HepG2 (cell line): ENCODE measurements at regions not wholly inside any gene's neighbourhood (a gene's known extent, or its start where the extent isn't known, plus 50 kb on each side); places are given as distances from the start of the nearest gene placed in this dataset.
A peak's percentile ranks its signal among the peaks of the same experiment; 100 is the strongest.

Source experiments
- ATAC-seq: fragments of 200-7000 bp; cut with Tn5 transposase; 3 replicates; pipeline ENCODE4 v1.9.1; 2020; ENCODE audit warnings: mild to moderate bottlenecking, moderate library complexity
- BruUV-seq: library from RNA; stranded (reverse); fragments of 400-500 nt; replicated peaks from 2 replicates; lab custom pipeline; 2021; lab: Mats Ljungman, UMichigan
- CTCF ChIA-PET: fragments of 300-600 bp; formaldehyde crosslinking; extraction: SDS; loops from one replicate; lab custom pipeline; 2021; ENCODE audit warnings: low total read pairs, inconsistent platforms, low intra/inter-chr PET ratio; lab: Yijun Ruan, JAX
- POLR2A ChIA-PET: fragments of 350-600 bp; sonication (Branson Sonifier 250); formaldehyde crosslinking; loops from one replicate; lab custom pipeline; 2020; ENCODE audit warnings: antibody characterized with exemption, inconsistent platforms; lab: Yijun Ruan, JAX
- DNase-seq: peaks from one replicate; pipeline ENCODE4 v3.0.0-alpha.2; 2015; ENCODE audit warnings: low spot score
- FAIRE-seq: peaks from 3 replicates; lab custom pipeline; 2011; peaks lifted over from hg19 to GRCh38; lab: Jason Lieb, UNC
- H2AFZ ChIP-seq: one replicate; pipeline ENCODE4 v1.6.1; 2011; ENCODE audit warnings: low read length, inconsistent platforms
- H3K27ac ChIP-seq: fragments of 300-600 bp; 3 replicates; pipeline ENCODE4 v1.8.0; 2011; ENCODE audit warnings: mixed run types, mild to moderate bottlenecking, mixed read lengths, low read length, inconsistent platforms; ENCODE audit not compliant: insufficient read depth; ENCODE audit errors: extremely low read length
- H3K27me3 ChIP-seq, 2 experiments: fragments of 200-600 bp in 1 of 2; 2 replicates in 1 of 2; 3 replicates in 1 of 2; pipeline versions ENCODE4 v1.6.0 to v1.8.0; 2011; ENCODE audit warnings: low read length in 2 of 2, mild to moderate bottlenecking in 2 of 2, moderate library complexity in 2 of 2, inconsistent platforms in 1 of 2; ENCODE audit not compliant: insufficient read depth in 2 of 2, control insufficient read depth in 1 of 2
- H3K36me3 ChIP-seq, 2 experiments: fragments of 200-600 bp in 1 of 2; replicated peaks in 1 of 2; 2 replicates in 1 of 2; 3 replicates in 1 of 2; pipeline versions ENCODE4 v1.5.1 to v1.8.0; 2011; ENCODE audit warnings: low read length in 2 of 2, inconsistent platforms in 1 of 2; ENCODE audit not compliant: insufficient read depth in 2 of 2, control insufficient read depth in 1 of 2
- H3K4me1 ChIP-seq: 2 replicates; pipeline ENCODE4 v1.5.1; 2012; ENCODE audit warnings: low read length, inconsistent platforms; ENCODE audit not compliant: insufficient read depth
- H3K4me2 ChIP-seq: 2 replicates; pipeline ENCODE4 v1.6.0; 2011; ENCODE audit warnings: low read depth, low read length, inconsistent platforms
- H3K4me3 ChIP-seq, 3 experiments: fragments of 200-600 bp in 1 of 3; sonication (generic), shearing (Covaris generic) in 1 of 3; replicated peaks in 1 of 3; 2 replicates each; pipeline ENCODE4 v1.5.1; 2011 to 2016; ENCODE audit warnings: low read length in 3 of 3, inconsistent platforms in 2 of 3, low read depth in 2 of 3, mild to moderate bottlenecking in 2 of 3, control low read depth in 1 of 3, mixed read lengths in 1 of 3; ENCODE audit not compliant: insufficient read depth in 1 of 3
- H3K79me2 ChIP-seq: one replicate; pipeline ENCODE4 v1.6.1; 2011; ENCODE audit warnings: low read length, inconsistent platforms; ENCODE audit not compliant: insufficient read depth
- H3K9ac ChIP-seq: 2 replicates; pipeline ENCODE4 v1.6.0; 2011; ENCODE audit warnings: mild to moderate bottlenecking, low read depth, low read length, inconsistent platforms; ENCODE audit not compliant: insufficient read depth
- H3K9me3 ChIP-seq: 2 replicates; pipeline ENCODE4 v1.5.1; 2012; ENCODE audit warnings: mild to moderate bottlenecking, low read length
- H4K20me1 ChIP-seq: 2 replicates; pipeline ENCODE4 v1.6.0; 2011; ENCODE audit warnings: inconsistent platforms, mild to moderate bottlenecking, low read length, moderate library complexity; ENCODE audit not compliant: insufficient read depth
- HMG20B ChIP-seq: conservative IDR thresholded peaks from 2 replicates; pipeline ENCODE4 v1.6.1; 2016; ENCODE audit warnings: missing genetic modification reagents, missing compliant biosample characterization
- STAG1 ChIP-seq: sonication (generic); formaldehyde crosslinking; IDR thresholded peaks from 2 replicates; pipeline ENCODE4 v1.4.0; 2020; ENCODE audit warnings: missing genetic modification reagents
- ZNF543 ChIP-seq: sonication (generic); formaldehyde crosslinking; IDR thresholded peaks from 2 replicates; pipeline ENCODE4 v1.4.0; 2020; ENCODE audit warnings: mild to moderate bottlenecking, missing genetic modification reagents
- WGBS: methylation state at CpG from one replicate; pipeline ENCODE4 v1.1.6; 2017; ENCODE audit warnings: low lambda C conversion rate; 5-methylcytosine and 5-hydroxymethylcytosine counted together
- in situ Hi-C: cut with HindIII; loops from 2 replicates; pipeline ENCODE4 v1.10.0; 2017; ENCODE audit warnings: low pct_unique_long_range_greater_than_20kb; ENCODE audit not compliant: extremely low pct_ligation_motif_present
- intact Hi-C: fragments of 100-400 bp; cut with micrococcal nuclease; formaldehyde crosslinking; loops from one replicate; pipeline ENCODE4 v1.10.0; 2022; ENCODE audit not compliant: unreplicated experiment
- TF ChIP-seq, protein P1 (sequence below): sonication (generic); formaldehyde crosslinking; IDR thresholded peaks from 2 replicates; pipeline ENCODE4 v1.5.1; 2020; ENCODE audit warnings: mild to moderate bottlenecking, missing genetic modification reagents, moderate library complexity

DNA sequence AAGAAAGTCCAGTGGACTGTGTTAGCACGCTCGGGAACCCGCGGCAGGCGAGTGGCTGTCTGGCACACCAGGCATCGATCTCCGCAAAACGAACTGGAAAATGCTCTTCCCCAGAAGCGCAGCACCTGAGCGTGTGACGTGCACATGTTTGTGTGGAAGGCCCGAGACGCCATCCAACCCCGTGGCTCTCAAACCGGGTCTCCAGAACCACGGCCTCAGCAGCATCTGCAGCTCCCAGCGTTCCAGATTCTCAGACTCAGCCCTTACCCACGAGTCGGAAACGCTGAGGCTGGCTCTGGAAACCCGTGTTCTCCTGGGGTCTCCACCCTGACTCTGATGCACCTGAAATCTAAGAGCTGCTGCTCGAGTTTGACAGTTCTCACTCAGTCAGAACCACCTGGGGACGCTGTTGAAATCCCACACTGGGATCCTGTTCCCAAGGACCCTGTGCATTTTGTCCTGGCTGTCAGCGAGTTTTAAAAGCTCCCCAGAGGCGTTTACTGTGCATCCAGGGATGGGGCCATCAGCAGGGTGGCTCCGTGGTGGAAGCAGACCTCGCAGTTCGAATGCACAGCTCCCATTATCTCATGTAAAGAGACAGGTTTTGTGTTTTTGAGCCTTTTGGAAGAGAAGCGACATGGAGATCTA, 69.0 kb downstream of the DLL1 start:
- TF ChIP-seq ZNF543 (no peak), HMG20B (no peak), STAG1 (peak; percentile 33; the same call in 1 of the 2 replicates)
- TF ChIP-seq, protein P1, sequence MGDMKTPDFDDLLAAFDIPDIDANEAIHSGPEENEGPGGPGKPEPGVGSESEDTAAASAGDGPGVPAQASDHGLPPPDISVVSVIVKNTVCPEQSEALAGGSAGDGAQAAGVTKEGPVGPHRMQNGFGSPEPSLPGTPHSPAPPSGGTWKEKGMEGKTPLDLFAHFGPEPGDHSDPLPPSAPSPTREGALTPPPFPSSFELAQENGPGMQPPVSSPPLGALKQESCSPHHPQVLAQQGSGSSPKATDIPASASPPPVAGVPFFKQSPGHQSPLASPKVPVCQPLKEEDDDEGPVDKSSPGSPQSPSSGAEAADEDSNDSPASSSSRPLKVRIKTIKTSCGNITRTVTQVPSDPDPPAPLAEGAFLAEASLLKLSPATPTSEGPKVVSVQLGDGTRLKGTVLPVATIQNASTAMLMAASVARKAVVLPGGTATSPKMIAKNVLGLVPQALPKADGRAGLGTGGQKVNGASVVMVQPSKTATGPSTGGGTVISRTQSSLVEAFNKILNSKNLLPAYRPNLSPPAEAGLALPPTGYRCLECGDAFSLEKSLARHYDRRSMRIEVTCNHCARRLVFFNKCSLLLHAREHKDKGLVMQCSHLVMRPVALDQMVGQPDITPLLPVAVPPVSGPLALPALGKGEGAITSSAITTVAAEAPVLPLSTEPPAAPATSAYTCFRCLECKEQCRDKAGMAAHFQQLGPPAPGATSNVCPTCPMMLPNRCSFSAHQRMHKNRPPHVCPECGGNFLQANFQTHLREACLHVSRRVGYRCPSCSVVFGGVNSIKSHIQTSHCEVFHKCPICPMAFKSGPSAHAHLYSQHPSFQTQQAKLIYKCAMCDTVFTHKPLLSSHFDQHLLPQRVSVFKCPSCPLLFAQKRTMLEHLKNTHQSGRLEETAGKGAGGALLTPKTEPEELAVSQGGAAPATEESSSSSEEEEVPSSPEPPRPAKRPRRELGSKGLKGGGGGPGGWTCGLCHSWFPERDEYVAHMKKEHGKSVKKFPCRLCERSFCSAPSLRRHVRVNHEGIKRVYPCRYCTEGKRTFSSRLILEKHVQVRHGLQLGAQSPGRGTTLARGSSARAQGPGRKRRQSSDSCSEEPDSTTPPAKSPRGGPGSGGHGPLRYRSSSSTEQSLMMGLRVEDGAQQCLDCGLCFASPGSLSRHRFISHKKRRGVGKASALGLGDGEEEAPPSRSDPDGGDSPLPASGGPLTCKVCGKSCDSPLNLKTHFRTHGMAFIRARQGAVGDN (CRISPR knock-in tag), result 0 out of 2 replicates have a peak, but pooled peaks have one; percentile 12
- TF ChIP-seq, all 625 proteins: peak for 2
- no TSS peak for BruUV-seq
- FAIRE-seq (no peak), DNase-seq (no peak), ATAC-seq (peak; percentile 31)
- in situ Hi-C loops, result no loop called here
- H3K27me3 ChIP-seq, result peaks cover 13 to 56% of the 10 kb centered on the region in 2 experiments; a peak in 3 of 5 replicates
- no peaks in the 10 kb centered on the region for H4K20me1 ChIP-seq
- no peak overlapping the region for H3K27ac ChIP-seq
- H3K9me3 ChIP-seq, result no peaks in the 10 kb centered on the region
- no peaks in the 10 kb centered on the region for H3K36me3 ChIP-seq
- intact Hi-C loops, result no loop called here
- CTCF ChIA-PET, result no interaction called here
- no peaks in the 10 kb centered on the region for H3K4me1 ChIP-seq
- no peaks in the 10 kb centered on the region for H3K79me2 ChIP-seq
- POLR2A ChIA-PET, result no interaction called here
- no peak overlapping the region for H3K9ac ChIP-seq
- 29% methylated on average over 27 of the region's 29 CpGs for WGBS
- no peak overlapping the region for H3K4me3 ChIP-seq
- H3K4me2 ChIP-seq, result no peak overlapping the region
- H2AFZ ChIP-seq, result no peak overlapping the region
